Neural cell (in vitro differentiated cells): ENCODE measurements at regions not wholly inside any gene's neighbourhood (a gene's known extent, or its start where the extent isn't known, plus 50 kb on each side); places are given as distances from the start of the nearest gene placed in this dataset.

ENCODE experiments used
- H2AFZ ChIP-seq: fragments of 200-600, 300-800 bp; sonication (generic), shearing (Covaris generic); 2 replicates; pipeline ENCODE4 v1.6.0; 2014; ENCODE audit warnings: low read depth, mild to moderate bottlenecking, antibody characterized with exemption, low read length, moderate library complexity
- H3F3A ChIP-seq: fragments of 200-600 bp; shearing (Covaris generic); 2 replicates; pipeline ENCODE4 v1.6.1; 2016; ENCODE audit warnings: mild to moderate bottlenecking, moderate library complexity, mixed read lengths, antibody characterized with exemption, low read length; ENCODE audit not compliant: insufficient read depth, poor library complexity, severe bottlenecking
- H3K27ac ChIP-seq: fragments of 200-600, 300-800 bp; sonication (generic), shearing (Covaris generic); 2 replicates; pipeline ENCODE4 v1.5.1; 2014; ENCODE audit warnings: mild to moderate bottlenecking, low read length, moderate library complexity
- H3K27me3 ChIP-seq: fragments of 300-800, 200-600 bp; sonication (generic), shearing (Covaris generic); 2 replicates; pipeline ENCODE4 v1.6.0; 2014; ENCODE audit warnings: mild to moderate bottlenecking, low read depth, low read length, moderate library complexity; ENCODE audit not compliant: insufficient read depth
- H3K36me3 ChIP-seq: fragments of 300-800, 200-600 bp; sonication (generic), shearing (Covaris generic); 2 replicates; pipeline ENCODE4 v1.5.1; 2014; ENCODE audit warnings: mild to moderate bottlenecking, antibody characterized with exemption, low read length, moderate library complexity; ENCODE audit not compliant: insufficient read depth
- H3K4me2 ChIP-seq: fragments of 300-800, 200-600 bp; sonication (generic), shearing (Covaris generic); 2 replicates; pipeline ENCODE4 v1.6.0; 2014; ENCODE audit warnings: mild to moderate bottlenecking, low read length
- H3K4me3 ChIP-seq: fragments of 300-800, 200-600 bp; sonication (generic), shearing (Covaris generic); 2 replicates; pipeline ENCODE4 v1.5.1; 2014; ENCODE audit warnings: mild to moderate bottlenecking, low read length, moderate library complexity
- H3K79me2 ChIP-seq: fragments of 200-600 bp; shearing (Covaris generic); replicated peaks from 2 replicates; pipeline ENCODE4 v1.6.0; 2014; ENCODE audit warnings: mild to moderate bottlenecking, low read length, moderate library complexity; ENCODE audit not compliant: insufficient read depth
- H3K9ac ChIP-seq: fragments of 300-800, 200-600 bp; sonication (generic), shearing (Covaris generic); 2 replicates; pipeline ENCODE4 v1.6.1; 2016; ENCODE audit warnings: mild to moderate bottlenecking, low read length, mixed read lengths
- H3K9me2 ChIP-seq: fragments of 200-600 bp; shearing (Covaris generic); 2 replicates; pipeline ENCODE4 v1.6.1; 2016; ENCODE audit warnings: mild to moderate bottlenecking, low read length, mixed read lengths; ENCODE audit not compliant: insufficient read depth
- H3K9me3 ChIP-seq: fragments of 200-600, 300-800 bp; sonication (generic), shearing (Covaris generic); 2 replicates; pipeline ENCODE4 v1.6.1; 2016; ENCODE audit warnings: mild to moderate bottlenecking, mixed run types, low read length, moderate library complexity, mixed read lengths
- H4K20me1 ChIP-seq: fragments of 200-600 bp; shearing (Covaris generic); 2 replicates; pipeline ENCODE4 v1.6.1; 2016; ENCODE audit warnings: mild to moderate bottlenecking, mixed run types; ENCODE audit not compliant: insufficient read depth
- CTCF ChIP-seq: fragments of 450-650 bp; IDR thresholded peaks from 2 replicates; pipeline ENCODE4 v1.5.1; 2014; ENCODE audit warnings: antibody characterized with exemption, mild to moderate bottlenecking, moderate library complexity; ENCODE audit not compliant: poor library complexity, severe bottlenecking
- EP300 ChIP-seq: fragments of 450-650 bp; conservative IDR thresholded peaks from 2 replicates; pipeline ENCODE4 v1.6.1; 2014; ENCODE audit warnings: antibody characterized with exemption, mild to moderate bottlenecking, moderate library complexity; ENCODE audit not compliant: poor library complexity, severe bottlenecking
- EZH2 ChIP-seq: fragments of 200-600, 300-800 bp; shearing (Covaris generic), sonication (generic); IDR thresholded peaks from 2 replicates; pipeline ENCODE4 v1.6.1; 2014; ENCODE audit warnings: antibody characterized with exemption, low read length, borderline replicate concordance, mild to moderate bottlenecking; ENCODE audit not compliant: insufficient read depth, poor library complexity, severe bottlenecking
- MXI1 ChIP-seq: fragments of 450-650 bp; conservative IDR thresholded peaks from 2 replicates; pipeline ENCODE4 v1.6.1; 2014; ENCODE audit warnings: antibody characterized with exemption, mild to moderate bottlenecking; ENCODE audit not compliant: poor library complexity, severe bottlenecking
- POLR2AphosphoS5 ChIP-seq: IDR thresholded peaks from 2 replicates; pipeline ENCODE4 v1.6.1; 2012
- RAD21 ChIP-seq: fragments of 450-650 bp; conservative IDR thresholded peaks from 2 replicates; pipeline ENCODE4 v1.6.1; 2014; ENCODE audit warnings: antibody characterized with exemption, mild to moderate bottlenecking, moderate library complexity
- REST ChIP-seq: IDR thresholded peaks from 2 replicates; pipeline ENCODE4 v1.6.1; 2012; ENCODE audit warnings: borderline replicate concordance
- SMC3 ChIP-seq: fragments of 450-650 bp; conservative IDR thresholded peaks from 2 replicates; pipeline ENCODE4 v1.6.1; 2014; ENCODE audit warnings: antibody characterized with exemption, mild to moderate bottlenecking, moderate library complexity; ENCODE audit not compliant: poor library complexity
- TAF1 ChIP-seq: IDR thresholded peaks from 2 replicates; pipeline ENCODE4 v1.6.1; 2012; ENCODE audit warnings: low read depth

- no peak overlapping the region for H3K4me3 ChIP-seq
Measured at GRCh38 chr9:32278991-32279390, 105.5 kb upstream of the ACO1 start.

GRCh38 chr9:32289756-32290155, 94.7 kb upstream of the ACO1 start:
- Histone ChIP-seq H3K27ac (no peak overlapping the region), H3K27me3 (no peaks in the 10 kb centered on the region), H3K9me2 (no peaks in the 10 kb centered on the region), H3F3A (no peaks in the 10 kb centered on the region), H3K4me3 (no peak overlapping the region), H3K4me2 (no peak overlapping the region), H3K9me3 (no peaks in the 10 kb centered on the region), H3K36me3 (no peaks in the 10 kb centered on the region), H3K79me2 (no peaks in the 10 kb centered on the region), H3K9ac (no peak overlapping the region), H4K20me1 (no peaks in the 10 kb centered on the region), H2AFZ (no peak overlapping the region)
- no peak for TF ChIP-seq EZH2
- TF ChIP-seq MXI1: no peak
- TF ChIP-seq RAD21: no peak
- TF ChIP-seq SMC3: no peak
- no peak for TF ChIP-seq POLR2AphosphoS5
- no peak for TF ChIP-seq TAF1
- TF ChIP-seq REST: no peak
- TF ChIP-seq EP300: no peak
- no peak for TF ChIP-seq CTCF

More at GRCh38 chr9:32278991-32279390, 105.5 kb upstream of the ACO1 start:
- Histone ChIP-seq H3K27ac (no peak overlapping the region), H3K27me3 (no peaks in the 10 kb centered on the region), H3F3A (no peaks in the 10 kb centered on the region), H3K4me2 (no peak overlapping the region), H4K20me1 (no peaks in the 10 kb centered on the region), H3K9ac (no peak overlapping the region), H3K36me3 (no peaks in the 10 kb centered on the region), H2AFZ (no peak overlapping the region), H3K9me3 (no peaks in the 10 kb centered on the region), H3K79me2 (no peaks in the 10 kb centered on the region), H3K9me2 (no peaks in the 10 kb centered on the region)
- TF ChIP-seq EZH2 (no peak), POLR2AphosphoS5 (no peak)

GRCh38 chr9:32291370-32291769, 93.1 kb upstream of the ACO1 start:
- Histone ChIP-seq H3K27me3 (no peaks in the 10 kb centered on the region), H3F3A (no peaks in the 10 kb centered on the region), H3K79me2 (no peaks in the 10 kb centered on the region), H2AFZ (no peak overlapping the region), H3K27ac (no peak overlapping the region), H3K9ac (no peak overlapping the region), H3K9me2 (no peaks in the 10 kb centered on the region), H3K4me3 (no peak overlapping the region), H3K9me3 (no peaks in the 10 kb centered on the region), H3K36me3 (no peaks in the 10 kb centered on the region), H4K20me1 (no peaks in the 10 kb centered on the region), H3K4me2 (no peak overlapping the region)
- TF ChIP-seq REST (no peak), POLR2AphosphoS5 (no peak), EZH2 (no peak), EP300 (no peak)
